HG03571 (cell line): ENCODE measurements at regions not wholly inside any gene's neighbourhood (a gene's known extent, or its start where the extent isn't known, plus 50 kb on each side); places are given as distances from the start of the nearest gene placed in this dataset.

Experiments
- ATAC-seq: cut with Tn5 transposase; IDR thresholded peaks from one replicate; pipeline ENCODE4 v1.9.1; 2021; ENCODE audit not compliant: unreplicated experiment

GRCh38 chr13:34300559-34300958, 482.6 kb downstream of the RFC3 start:
- ATAC-seq: no peak

- ATAC-seq: no peak
Measured at GRCh38 chr13:34302596-34302995, 484.6 kb downstream of the RFC3 start.

- ATAC-seq: no peak
Measured at GRCh38 chr13:34303346-34303745, 485.4 kb downstream of the RFC3 start.

- no peak for ATAC-seq
Measured at GRCh38 chr13:34307607-34308006, 489.7 kb downstream of the RFC3 start.

- no peak for ATAC-seq
Measured at GRCh38 chr13:34308725-34309124, 490.8 kb downstream of the RFC3 start.

- ATAC-seq: no peak
Measured at GRCh38 chr13:34310539-34310938, 492.6 kb downstream of the RFC3 start.

GRCh38 chr13:34311251-34311650, 493.3 kb downstream of the RFC3 start:
- no peak for ATAC-seq

- no peak for ATAC-seq
Measured at GRCh38 chr13:34312578-34312977, 494.6 kb downstream of the RFC3 start.

- no peak for ATAC-seq
Measured at GRCh38 chr13:34320084-34320483, 502.1 kb downstream of the RFC3 start.

GRCh38 chr13:34322014-34322742, 504.2 kb downstream of the RFC3 start:
- ATAC-seq: no peak

GRCh38 chr13:34322743-34323074, 504.8 kb downstream of the RFC3 start:
- ATAC-seq: no peak

GRCh38 chr13:34335014-34336007, 517.4 kb downstream of the RFC3 start:
- ATAC-seq: no peak

GRCh38 chr13:34338102-34338501, 520.2 kb downstream of the RFC3 start:
- no peak for ATAC-seq

GRCh38 chr13:34340534-34340933, 522.6 kb downstream of the RFC3 start:
- no peak for ATAC-seq

- ATAC-seq: no peak
Measured at GRCh38 chr13:34343413-34343940, 525.5 kb downstream of the RFC3 start.

- ATAC-seq: no peak
Measured at GRCh38 chr13:34344816-34345215, 526.9 kb downstream of the RFC3 start.

GRCh38 chr13:34345258-34345965, 527.5 kb downstream of the RFC3 start:
- ATAC-seq: no peak

- no peak for ATAC-seq
Measured at GRCh38 chr13:34346626-34347025, 528.7 kb downstream of the RFC3 start.

- ATAC-seq: no peak
Measured at GRCh38 chr13:34347784-34348573, 530.0 kb downstream of the RFC3 start.

- no peak for ATAC-seq
Measured at GRCh38 chr13:34349091-34349722, 531.3 kb downstream of the RFC3 start.
